GM18508 (cell line): ENCODE measurements at regions not wholly inside any gene's neighbourhood (a gene's known extent, or its start where the extent isn't known, plus 50 kb on each side); places are given as distances from the start of the nearest gene placed in this dataset.

ENCODE experiments used
- ATAC-seq: cut with Tn5 transposase; IDR thresholded peaks from one replicate; pipeline ENCODE4 v1.9.1; 2021; ENCODE audit warnings: moderate number of reproducible peaks; ENCODE audit not compliant: insufficient read depth, unreplicated experiment

DNA sequence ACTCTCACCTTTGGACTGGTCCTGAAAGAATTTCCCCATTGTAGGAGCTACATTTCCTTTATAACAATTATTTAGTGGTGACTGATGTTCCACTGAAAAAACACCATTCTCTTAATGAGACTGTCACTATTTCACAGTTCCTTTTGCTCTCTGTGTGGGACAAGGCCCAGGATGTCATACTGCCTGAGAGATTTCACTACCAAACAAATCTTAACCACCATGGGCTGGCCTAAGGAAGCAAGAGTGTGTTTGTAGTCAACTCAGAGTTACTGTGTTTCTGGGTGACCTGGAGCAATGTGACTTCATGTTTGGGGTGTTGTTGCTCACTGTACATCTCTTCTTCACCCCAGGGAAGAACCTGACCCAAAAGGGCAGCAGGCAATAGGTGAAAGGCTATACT lies 50.1 kb upstream of the ZNF608 start:
- no peak for ATAC-seq

DNA sequence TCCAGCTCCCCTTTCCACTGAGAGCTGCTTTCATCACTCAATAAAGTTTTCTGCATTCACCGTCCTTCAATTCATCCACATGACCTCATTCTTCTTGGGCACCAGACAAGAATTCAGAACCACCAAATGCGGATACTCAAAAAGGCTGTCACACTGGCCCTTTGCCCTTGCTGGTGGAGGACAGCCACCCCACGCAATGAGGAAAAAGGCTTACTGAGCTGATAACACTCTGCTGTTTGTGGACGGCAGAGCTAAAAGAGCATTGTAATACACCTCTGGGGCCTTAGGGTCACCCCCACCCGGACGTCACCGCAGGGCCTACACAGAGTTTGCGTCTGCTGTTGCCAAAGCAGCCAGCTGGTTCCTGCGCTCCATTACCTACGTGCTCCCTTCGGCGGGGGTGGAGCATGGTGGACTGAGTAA lies 51.2 kb upstream of the ZNF608 start:
- no peak for ATAC-seq

DNA sequence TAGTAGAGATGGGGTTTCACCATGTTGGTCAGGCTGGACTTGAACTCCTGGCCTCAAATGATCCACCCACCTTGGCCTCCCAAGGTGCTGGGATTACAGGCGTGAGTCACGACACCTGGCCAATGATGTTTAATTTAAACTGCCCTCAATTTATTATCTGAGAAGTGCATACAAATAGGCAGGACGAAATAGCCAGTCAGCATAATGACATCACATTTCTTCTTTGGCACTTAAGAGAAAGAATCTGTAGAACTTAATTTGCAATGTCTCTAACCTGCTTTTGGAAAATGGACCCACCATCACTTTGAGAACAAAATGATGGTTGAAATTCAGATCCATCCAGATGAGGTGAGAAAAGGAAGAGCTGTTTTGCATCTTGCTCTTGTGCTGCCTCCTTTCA lies 52.5 kb upstream of the ZNF608 start:
- no peak for ATAC-seq

DNA sequence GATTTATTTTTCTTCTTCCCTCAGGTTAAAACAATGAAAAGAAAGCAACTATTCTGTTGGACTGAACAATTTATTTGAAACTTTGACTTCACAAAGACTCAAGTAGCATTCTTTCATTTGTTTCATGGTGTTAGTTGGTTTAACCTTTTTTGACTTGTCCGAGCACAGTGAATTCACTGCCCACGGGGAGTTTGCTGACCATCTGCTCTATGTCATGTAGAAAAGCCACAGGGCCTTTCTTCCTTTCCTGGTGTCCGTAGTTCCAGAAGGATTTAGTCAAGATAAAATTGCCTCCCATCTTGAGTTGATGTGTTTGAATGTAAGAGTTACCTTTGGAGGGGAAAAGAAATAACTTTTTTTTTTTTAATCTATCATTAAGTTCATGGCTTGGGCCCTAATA lies 55.1 kb upstream of the ZNF608 start:
- ATAC-seq, result no peak

DNA sequence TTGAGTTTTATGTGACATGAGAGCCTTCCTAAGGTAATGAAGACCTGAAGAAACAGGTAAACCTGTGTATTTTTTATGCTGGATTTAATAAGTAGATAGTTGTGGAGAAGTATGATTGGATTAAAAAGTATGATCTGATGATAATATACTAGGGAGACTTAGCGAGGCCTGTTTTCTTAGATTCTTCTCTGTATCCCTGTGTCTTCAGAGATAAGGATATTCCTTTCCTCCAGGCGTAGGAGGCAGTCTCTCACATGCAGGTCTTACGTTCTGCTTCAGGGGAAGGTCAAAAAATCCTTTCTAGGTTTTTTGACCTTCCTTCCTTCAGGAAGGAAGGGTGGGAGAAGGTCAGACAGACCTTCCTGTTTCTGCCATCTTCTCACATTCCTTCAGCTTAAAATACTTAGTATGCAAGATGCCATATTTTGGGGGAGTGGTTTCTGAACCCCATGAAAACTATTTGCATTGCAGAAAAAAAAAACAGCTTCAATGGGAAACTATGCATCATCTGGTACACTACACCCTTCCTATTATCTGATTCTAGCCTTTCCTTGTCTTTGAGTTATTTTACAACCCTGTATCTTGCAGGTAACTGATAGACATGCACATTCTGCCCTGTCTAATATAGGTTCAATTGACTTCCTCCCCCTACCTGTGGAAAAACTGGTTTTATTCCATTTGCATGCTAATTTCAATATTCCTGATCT lies 57.3 kb upstream of the ZNF608 start:
- no peak for ATAC-seq

DNA sequence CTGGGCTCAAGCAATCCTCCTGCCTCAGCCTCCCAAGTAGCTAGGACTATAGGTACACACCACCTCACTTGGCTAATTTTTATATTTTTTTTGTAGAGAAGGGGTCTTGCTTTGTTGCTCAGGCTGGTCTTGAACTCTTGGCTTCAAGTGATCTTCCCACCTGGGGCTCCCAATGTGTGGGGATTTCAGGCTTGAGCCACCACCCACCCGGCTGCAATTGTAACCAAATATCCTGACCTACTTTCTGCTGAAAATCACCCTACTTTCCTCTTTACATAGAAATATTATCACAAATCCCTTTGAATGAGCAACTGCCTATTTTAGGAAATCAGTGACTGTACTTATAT lies 59.6 kb upstream of the ZNF608 start:
- no peak for ATAC-seq

DNA sequence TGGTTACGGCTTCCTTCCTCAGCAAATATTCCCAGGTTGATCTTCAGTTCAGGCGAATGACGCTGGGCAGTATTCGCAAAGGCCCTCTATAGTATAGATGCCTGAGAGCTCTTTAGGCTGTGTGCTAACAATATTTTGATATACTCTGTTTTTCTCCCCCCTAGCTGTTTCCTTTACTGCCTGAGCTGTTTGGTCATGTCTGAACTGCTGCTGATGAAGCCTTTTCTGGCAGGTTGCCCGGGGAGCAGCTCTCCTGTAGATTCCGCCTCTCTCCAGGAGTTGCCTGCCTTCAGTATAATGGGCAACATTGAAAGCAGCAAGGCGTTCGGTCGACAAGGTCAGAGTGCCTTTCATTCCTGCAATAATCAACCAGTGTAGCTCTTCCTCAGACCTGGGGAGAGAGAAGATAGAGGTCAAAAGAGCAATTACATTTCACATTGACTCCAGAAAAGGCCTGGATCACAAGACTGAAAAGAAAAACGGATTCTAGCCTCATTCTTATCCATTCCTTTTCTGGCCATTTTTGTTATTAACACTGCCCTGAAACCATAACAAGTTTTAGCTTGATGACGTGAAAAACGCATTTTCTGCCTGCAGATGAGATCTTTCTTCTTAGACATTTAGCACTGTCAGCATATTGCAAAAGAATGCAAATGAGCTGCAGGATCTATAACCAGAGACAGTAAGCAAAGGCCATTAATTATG lies 60.1 kb upstream of the ZNF608 start:
- ATAC-seq, result no peak

DNA sequence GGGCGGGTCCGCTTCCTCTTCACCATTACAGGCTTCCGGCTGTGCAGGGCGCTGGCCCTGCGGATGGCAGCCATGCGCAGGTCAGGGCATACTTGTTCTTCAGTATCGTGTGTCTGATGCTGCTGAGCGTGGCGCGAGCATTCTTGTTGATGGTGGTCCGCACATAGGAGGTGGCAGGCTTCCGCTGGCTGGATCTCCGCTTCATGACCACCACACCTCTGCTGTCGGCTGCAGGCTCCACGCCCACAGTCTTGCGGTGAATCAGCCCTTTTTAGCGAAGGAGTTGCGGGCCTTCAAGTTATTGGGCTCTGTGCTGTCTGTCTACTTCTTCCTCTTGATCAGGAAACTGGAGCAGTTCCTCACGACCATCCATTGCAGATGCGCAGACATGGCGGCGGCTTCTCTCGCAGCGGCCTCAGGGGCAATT lies 62.4 kb upstream of the ZNF608 start:
- no peak for ATAC-seq

DNA sequence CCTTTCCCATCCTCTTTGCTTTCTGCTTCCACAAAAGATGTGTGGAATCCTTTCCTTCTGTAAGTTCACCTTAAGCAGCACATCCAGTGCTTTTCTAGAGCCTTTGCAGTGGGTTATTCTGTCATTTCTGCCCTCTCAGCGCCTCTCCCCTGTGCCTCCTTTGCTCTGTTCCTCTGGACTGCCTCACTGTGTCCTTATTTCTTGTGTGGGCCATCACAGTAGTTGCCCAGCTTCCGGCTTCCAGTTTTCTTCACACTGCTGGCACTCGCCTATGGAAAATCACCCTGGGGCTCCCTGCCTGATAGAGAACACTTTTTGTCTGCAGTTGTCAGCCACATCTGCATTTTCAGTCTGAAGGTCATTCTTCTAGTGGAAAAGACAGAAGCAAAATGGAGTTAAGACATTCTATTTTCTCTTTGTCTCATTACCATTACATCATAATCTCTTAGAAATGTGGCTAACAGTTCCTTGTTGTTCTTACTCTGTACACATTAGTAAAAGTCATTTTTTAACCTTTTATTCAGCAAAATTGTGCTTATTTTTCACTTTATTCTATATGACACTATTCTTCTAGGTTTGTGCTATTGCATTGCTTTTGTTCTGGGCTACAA lies 64.1 kb upstream of the ZNF608 start:
- no peak for ATAC-seq

DNA sequence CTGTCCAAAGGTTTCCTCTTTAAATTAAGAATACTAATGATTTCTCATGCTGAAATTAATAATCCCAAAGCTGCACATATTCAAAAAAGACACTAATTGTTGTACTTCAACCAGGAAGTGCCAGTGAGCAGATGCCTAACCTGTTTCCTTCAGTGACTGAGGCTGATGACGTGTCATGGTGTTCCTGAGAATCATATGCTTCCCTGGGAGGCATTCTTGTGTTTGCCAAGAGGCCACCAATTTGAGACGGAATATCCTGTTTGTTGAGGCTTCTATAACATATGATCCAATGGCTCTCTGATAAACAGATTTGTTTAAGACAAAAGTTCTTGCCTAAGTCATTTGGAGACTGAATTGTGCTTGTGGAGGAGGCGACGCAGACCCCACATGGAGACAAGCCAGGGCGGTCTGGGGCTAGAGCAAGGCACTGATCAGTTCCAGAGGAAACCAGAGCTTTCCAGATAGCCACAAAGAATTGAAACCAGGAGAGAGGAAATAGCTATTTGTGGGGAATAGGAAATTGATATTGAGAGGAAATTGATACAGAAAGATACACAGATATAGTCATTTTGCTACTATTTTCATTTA lies 66.4 kb upstream of the ZNF608 start:
- no peak for ATAC-seq

DNA sequence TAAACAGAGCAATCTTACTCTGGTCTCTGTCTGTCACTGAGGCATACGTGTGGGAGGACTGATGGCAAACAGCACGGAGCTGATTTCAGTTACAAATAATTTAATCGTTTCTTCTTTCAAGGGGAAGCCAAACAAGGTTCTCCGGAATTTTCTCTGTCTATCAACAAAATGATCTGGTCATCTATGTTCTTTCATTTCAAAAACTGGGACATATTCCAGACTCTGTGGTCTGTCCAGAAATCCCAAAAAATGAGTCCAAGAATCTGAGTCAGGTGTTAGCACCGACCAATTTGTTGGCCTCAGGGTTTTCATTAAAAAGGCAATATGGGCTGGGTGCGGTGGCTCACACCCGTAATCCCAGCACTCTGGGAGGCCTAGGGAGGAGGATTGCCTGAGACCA lies 69.9 kb upstream of the ZNF608 start:
- ATAC-seq, result no peak

DNA sequence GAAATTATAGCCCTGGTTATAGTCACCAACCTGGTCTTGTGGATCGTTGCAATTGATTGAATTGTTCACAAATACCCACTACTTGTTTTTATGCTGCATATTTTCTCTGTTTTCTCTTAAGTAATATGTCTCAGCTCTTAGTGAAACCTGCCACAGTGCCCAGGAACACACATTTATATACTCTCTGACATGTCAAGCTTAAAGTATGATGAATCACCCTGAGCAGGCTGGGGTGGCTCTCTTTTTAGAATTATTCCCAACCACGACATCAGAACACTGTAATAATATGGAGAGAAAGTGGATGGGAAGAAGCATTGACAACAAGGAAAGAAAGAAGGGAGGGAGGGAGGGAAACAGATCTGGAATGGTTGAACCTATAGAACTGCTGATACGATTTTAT lies 72.8 kb upstream of the ZNF608 start:
- no peak for ATAC-seq

DNA sequence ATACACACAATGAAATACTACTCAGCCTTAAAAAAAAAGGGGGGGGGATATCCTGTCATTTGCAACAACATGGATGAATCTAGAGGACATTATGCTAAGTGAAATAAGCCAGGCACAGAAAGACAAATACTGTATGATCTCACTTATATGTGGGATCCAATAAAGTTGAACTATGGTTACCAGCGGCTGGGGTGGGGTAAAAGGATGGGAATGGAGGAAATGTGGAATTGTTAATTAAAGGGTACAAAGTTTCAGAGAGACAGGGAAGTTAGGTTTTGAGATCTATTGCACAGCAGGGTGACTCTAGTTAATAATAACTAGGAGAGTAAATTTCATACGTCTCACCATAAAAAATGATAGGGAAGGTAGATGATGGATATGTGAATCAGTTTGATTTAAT lies 76.2 kb upstream of the ZNF608 start:
- no peak for ATAC-seq

DNA sequence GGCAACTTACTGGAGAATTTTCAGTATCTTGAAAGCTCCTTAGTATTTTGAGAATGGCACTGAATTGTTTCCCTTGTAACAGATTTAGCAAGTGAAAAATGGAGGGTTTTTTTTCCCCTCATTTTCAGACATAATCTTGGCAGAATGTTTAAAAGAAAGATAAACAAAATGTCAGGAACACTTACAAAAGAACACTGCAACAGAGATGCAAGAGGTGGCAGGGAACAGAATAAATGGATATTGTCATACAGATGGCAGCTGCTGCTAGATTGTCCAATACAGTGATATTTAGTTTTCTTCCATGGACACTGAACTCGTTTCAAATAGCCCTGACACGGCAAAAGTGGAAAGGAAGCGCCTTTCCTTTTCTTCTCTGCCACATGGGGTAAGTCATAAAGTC lies 76.9 kb upstream of the ZNF608 start:
- ATAC-seq, result no peak

DNA sequence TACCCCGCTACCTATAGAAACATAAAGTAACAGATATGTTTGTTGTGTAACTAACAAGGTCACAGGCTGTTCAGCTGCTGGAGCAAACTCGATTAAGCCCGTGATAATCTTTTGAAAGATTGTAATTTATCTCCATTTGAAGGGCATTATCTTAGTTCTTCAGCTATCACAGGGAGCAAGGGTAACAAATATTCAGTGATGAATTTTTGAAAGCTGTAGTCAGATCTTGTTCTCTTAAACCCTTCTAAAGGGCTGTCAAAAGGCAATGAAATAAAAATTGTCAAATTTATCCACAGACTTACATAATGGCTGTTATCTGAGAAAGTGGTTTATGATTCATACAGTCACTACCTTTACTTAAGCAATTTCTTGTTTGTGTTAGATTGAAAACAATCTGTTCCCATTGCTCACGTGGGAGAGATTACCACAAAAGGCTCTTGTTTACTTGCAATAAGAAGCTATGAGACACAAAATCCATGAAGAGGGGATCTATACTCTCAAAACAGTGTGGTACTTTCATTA lies 78.3 kb upstream of the ZNF608 start:
- ATAC-seq, result no peak

DNA sequence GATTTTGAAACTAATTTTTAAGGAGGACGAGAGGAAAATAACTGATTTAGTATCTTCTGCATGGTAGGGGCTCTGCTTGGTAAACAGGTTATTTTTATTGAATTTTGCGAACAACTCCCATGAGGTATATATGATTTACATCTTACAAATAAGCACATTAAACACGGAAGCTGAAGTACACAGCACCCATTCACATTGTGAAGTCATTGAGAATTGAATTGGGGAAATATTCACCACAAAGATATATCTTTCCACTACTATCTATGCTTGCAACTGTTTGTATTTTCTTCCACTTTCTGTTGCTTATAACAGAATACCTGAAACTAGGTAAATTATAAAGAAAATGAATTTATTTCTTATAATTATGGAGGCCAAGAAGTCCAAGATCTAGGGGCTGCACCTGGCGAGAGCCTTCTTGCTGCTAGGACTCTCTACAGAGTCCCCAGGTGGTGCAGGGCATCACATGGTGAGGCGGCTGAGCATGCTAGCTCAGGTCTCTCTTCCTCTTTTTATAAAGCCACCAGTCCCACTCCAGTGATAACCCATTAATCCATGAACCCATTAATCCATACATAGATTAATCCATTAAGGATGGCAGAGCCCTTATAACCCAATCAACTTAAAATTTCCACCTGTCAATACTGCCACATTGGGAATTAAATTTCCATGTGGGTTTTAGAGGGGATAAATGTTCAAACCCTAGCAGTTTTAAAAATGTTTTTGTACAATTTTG lies 79.0 kb upstream of the ZNF608 start:
- ATAC-seq, result peak; percentile 78

DNA sequence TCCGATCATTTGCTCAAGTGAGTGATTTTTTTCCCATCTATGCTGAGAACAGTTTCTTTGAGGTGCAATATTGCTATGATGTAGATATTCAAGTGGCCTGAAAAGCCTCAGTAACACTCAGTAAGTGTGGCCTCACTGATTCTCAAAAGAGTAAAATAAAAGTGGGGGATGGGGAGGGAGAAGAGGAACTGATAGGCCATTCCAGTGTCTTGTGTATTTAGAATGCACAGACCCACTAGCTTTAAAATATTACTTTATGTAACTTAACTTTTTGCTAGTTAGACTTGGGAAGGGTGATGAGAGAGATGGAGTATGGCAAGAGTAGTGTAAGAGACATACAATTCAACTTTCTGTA lies 79.5 kb upstream of the ZNF608 start:
- ATAC-seq, result no peak

DNA sequence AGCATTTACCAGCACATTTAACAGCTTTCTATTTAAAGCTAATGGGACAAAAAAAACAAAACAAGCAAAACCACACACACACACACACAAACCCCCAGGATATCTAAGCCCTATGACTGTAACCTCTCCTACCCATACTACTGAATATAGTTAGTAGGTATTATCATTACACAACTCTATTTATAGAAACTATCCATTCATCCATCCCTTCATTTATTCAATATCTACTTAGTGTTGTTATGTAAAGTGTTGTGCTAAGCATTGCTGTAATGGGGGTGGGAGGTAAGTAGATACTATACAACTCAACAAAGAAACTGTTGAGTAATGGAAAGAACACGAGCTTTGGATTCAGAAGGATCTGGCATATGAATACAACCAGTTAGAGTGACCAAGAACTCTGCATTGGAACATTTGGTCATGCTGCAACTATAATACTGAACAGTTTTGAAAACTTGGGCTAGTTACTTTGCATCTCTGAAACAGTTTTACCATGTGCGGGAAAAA lies 82.3 kb upstream of the ZNF608 start:
- no peak for ATAC-seq

DNA sequence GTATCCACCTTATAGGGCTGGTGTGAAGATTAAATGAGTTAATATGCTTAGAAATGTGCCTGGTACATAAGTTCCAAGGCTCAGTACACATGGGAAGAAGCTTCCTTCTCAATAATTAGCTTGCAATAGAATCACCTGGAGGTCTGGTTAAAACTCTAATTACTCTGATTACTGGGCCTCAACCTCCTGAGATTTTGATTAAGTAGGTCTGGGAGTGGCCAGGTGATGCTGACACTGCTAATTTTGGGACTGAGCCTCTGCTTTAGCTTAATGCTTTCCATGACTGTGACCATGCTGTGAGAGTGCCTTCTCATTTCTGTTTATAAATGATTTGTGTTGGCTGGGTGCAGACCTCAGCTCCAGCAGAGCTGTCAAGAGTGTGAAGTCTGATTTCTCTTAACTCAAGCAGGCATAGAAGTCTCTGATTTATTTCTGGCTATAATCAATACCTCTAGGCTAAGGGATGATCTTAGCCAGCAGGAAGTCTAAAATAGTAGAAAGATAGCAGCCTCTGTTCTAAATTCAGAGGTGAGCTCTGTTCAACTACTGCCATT lies 85.3 kb upstream of the ZNF608 start:
- ATAC-seq, result no peak

DNA sequence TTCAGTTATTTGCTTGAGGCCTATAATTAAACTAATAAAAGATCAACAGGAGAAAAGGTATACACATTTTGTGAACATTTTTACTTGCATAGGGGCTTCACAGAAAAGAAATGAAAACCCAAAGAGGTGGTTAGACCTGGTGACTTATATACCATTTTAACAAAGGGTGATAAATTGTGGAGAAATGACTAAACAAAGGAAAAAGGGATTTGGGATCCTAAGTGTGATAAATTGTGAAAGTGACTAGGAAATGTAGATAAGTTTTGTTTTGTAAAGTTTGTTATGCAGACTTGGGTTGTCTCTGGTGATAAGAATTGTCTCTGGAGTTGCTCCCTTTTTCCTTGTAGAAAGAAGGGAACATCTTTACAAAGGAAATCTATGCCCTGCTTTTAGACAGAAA lies 86.1 kb upstream of the ZNF608 start:
- no peak for ATAC-seq
